Lung (tissue), 11 donors: ENCODE measurements at regions not wholly inside any gene's neighbourhood (a gene's known extent, or its start where the extent isn't known, plus 50 kb on each side); places are given as distances from the start of the nearest gene placed in this dataset.
"Not testable (repeated sequence)": the region's sequence is repeated elsewhere in the genome, so short reads cannot be mapped to it uniquely, and the experiment has no call there.

Source experiments
- ATAC-seq: fragments of 200-7000 bp; cut with Tn5 transposase; one replicate; pipeline ENCODE4 v1.9.1; 2020; ENCODE audit warnings: moderate number of reproducible peaks; ENCODE audit not compliant: insufficient read depth, low FRiP score
- DNase-seq, 3 donors: peaks; one replicate each; pipeline ENCODE4 v3.0.0-alpha.2; 2013 to 2017
- H3K27ac ChIP-seq, 2 donors: one replicate each; pipeline ENCODE4 v1.5.1; 2013; ENCODE audit warnings: mild to moderate bottlenecking in 2 of 2, moderate library complexity in 2 of 2, control low read depth in 1 of 2, inconsistent platforms in 1 of 2, low read depth in 1 of 2, low read length in 1 of 2
- H3K27me3 ChIP-seq, 3 donors: one replicate each; pipeline ENCODE4 v1.5.1; 2013; ENCODE audit warnings: low read length in 2 of 3; ENCODE audit not compliant: control insufficient read depth in 3 of 3, insufficient read depth in 3 of 3
- H3K36me3 ChIP-seq, 4 donors: one replicate each; pipeline ENCODE4 v1.5.1; 2013; ENCODE audit warnings: low read length in 4 of 4, mild to moderate bottlenecking in 1 of 4, moderate library complexity in 1 of 4; ENCODE audit not compliant: control insufficient read depth in 4 of 4, insufficient read depth in 4 of 4
- H3K4me1 ChIP-seq, 5 donors: one replicate each; pipeline ENCODE4 v1.5.1; 2013; ENCODE audit warnings: low read length in 5 of 5, mild to moderate bottlenecking in 2 of 5, moderate library complexity in 1 of 5; ENCODE audit not compliant: control insufficient read depth in 5 of 5, insufficient read depth in 5 of 5
- H3K4me3 ChIP-seq: one replicate; pipeline ENCODE4 v1.5.1; 2013; ENCODE audit warnings: mild to moderate bottlenecking, control low read depth, moderate library complexity
- H3K9ac ChIP-seq, 2 donors: one replicate each; pipeline ENCODE4 v1.5.1; 2013; ENCODE audit warnings: low read length in 2 of 2, control low read depth in 1 of 2; ENCODE audit not compliant: insufficient read depth in 1 of 2
- H3K9me3 ChIP-seq, 4 donors: one replicate each; pipeline ENCODE4 v1.5.1; 2013; ENCODE audit warnings: low read length in 3 of 4, mild to moderate bottlenecking in 1 of 4, moderate library complexity in 1 of 4; ENCODE audit not compliant: control insufficient read depth in 4 of 4, insufficient read depth in 3 of 4
- CTCF ChIP-seq: IDR thresholded peaks from 2 replicates; pipeline ENCODE4 v1.5.1; 2012; ENCODE audit warnings: mild to moderate bottlenecking; ENCODE audit errors: control extremely low read depth, extremely low read depth
- WGBS, 2 donors: extraction: QIAGEN DNeasy Blood & Tissue Kit; methylation state at CpG; one replicate each; pipeline ENCODE4 v1.1.7; 2013; 5-methylcytosine and 5-hydroxymethylcytosine counted together
- donor health status: control.
- donor health status: control.
- donor health status: Bipolar disorder and iron deficiency.
- donor health status: healthy.
- donor health status: DM: yes; HTN: yes; CAD: no.

- Histone ChIP-seq H3K27me3 (no peaks in the 10 kb centered on the region), H3K4me1 (peaks cover 0 to 3% (median 0%) of the 10 kb centered on the region in 5 donors), H3K9me3 (no peaks in the 10 kb centered on the region), H3K27ac (no peak overlapping the region), H3K36me3 (no peaks in the 10 kb centered on the region), H3K4me3 (no peak overlapping the region), H3K9ac (no peak overlapping the region)
- TF ChIP-seq CTCF: no peak
- DNase-seq (no peak), ATAC-seq (no peak)
- 87 to 88% methylated on average over 1 of the region's 1 CpG for WGBS, 2 donors
Measured at GRCh38 chr1:60255565-60255964, 182.0 kb upstream of the C1orf87 start.

GRCh38 chr1:60251426-60251825 lies 177.9 kb upstream of the C1orf87 start:
- Histone ChIP-seq H3K27ac (no peak overlapping the region), H3K4me1 (peaks cover 0 to 3% (median 0%) of the 10 kb centered on the region in 5 donors), H3K36me3 (no peaks in the 10 kb centered on the region), H3K9me3 (peaks cover 0 to 2% (median 0%) of the 10 kb centered on the region in 4 donors), H3K4me3 (no peak overlapping the region), H3K9ac (no peak overlapping the region), H3K27me3 (no peaks in the 10 kb centered on the region)
- DNase-seq (no peak), ATAC-seq (no peak)
- 67 to 73% methylated on average over 2 of the region's 2 CpGs for WGBS, 2 donors
- TF ChIP-seq CTCF: no peak

GRCh38 chr1:60247467-60247866 lies 173.9 kb upstream of the C1orf87 start:
- not testable (repeated sequence) for DNase-seq, H3K4me3 ChIP-seq, H3K36me3 ChIP-seq, H3K9me3 ChIP-seq, H3K4me1 ChIP-seq, H3K27ac ChIP-seq, H3K9ac ChIP-seq, H3K27me3 ChIP-seq, ATAC-seq
- 77 to 95% methylated on average over 1 of the region's 1 CpG for WGBS, 2 donors

- H3K27me3 ChIP-seq: no peaks in the 10 kb centered on the region
- no peak for TF ChIP-seq CTCF
- DNase-seq (peak; percentile 13 to 75 (median 56)), ATAC-seq (no peak)
- no peaks in the 10 kb centered on the region for H3K4me1 ChIP-seq
- 67 to 85% methylated on average over 2 of the region's 2 CpGs for WGBS, 2 donors
- no peak overlapping the region for H3K4me3 ChIP-seq
- no peak overlapping the region for H3K27ac ChIP-seq
- peaks cover 0 to 2% (median 0%) of the 10 kb centered on the region in 4 donors for H3K9me3 ChIP-seq
- H3K36me3 ChIP-seq: no peaks in the 10 kb centered on the region
- H3K9ac ChIP-seq: no peak overlapping the region
Measured at GRCh38 chr1:60245324-60245723, 171.8 kb upstream of the C1orf87 start.
